HG03280 (cell line): ENCODE measurements at regions not wholly inside any gene's neighbourhood (a gene's known extent, or its start where the extent isn't known, plus 50 kb on each side); places are given as distances from the start of the nearest gene placed in this dataset.
"Not testable (repeated sequence)": the region's sequence is repeated elsewhere in the genome, so short reads cannot be mapped to it uniquely, and the experiment has no call there.

Experiments used
- ATAC-seq: cut with Tn5 transposase; IDR thresholded peaks from one replicate; pipeline ENCODE4 v1.9.1; 2021; ENCODE audit warnings: mild to moderate bottlenecking, moderate library complexity; ENCODE audit not compliant: unreplicated experiment

DNA sequence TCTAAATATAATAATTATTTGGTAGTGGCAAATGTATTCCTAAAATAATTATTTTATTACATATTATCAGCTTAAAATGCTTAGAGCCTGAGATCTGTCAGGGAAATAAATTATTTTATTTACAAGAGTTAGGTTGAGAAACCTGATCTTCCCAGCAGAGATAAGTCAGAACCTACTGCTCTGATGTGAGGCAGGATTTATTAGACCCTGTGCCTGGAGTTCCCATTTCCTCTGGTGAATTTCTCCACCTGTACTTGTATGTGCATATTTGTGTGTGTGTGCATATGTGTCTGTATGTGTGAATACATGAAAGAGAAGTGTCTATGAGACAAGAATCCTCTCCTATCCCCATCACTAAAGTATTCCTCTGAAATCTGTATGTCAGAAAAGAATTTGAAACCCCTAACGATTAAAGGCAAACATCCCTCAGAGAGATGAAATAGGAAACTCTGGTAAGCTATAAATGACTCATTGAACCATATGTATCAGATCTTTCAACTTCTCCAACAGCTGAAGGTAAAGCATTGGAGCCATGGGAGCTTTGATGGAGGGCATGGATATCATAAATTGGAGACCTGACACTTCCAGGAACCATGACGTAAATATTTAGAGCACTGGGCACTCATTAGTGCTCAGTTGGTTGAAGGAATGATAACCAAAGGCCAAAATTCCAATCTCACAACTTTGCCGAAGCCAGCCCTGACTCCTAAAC is 190.9 kb downstream of the XPNPEP1 start:
- ATAC-seq: no peak

DNA sequence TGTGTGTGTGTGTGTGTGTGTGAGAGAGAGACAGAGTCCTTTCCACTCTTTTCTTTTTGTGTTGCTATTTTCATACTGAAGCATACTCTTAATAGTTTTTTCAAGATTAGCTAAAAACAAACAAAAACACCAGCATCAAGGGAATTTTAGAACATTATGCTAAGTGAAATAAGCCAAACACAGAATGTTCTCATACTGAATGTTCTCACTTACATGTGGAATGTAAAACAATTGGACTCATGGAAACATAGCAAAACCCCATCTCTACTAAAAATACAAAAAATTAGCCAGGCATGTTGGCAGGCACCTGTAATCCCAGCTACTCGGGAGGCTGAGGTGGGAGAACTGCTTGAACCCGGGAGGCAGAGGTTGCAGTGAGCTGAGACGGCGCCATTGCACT is 193.4 kb downstream of the XPNPEP1 start:
- not testable (repeated sequence) for ATAC-seq

DNA sequence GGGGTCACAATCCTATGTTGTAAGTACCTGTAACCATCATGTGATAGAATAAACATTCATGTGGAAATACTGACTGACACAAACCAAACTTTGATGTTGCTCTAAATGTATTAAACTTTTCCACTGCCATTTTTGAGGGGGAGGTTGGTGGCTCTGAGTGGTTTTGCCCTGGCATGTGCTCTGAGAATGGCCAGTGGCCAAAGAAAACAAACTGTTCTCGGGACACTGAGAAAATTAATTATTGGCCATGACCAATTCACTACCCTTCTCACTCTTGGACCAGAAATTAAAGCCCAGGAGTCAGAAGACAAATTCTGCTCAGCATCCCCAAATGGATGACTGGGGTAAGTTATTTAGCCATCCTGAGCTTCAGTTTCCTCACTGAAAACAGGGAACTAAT is 195.9 kb downstream of the XPNPEP1 start:
- ATAC-seq: no peak

DNA sequence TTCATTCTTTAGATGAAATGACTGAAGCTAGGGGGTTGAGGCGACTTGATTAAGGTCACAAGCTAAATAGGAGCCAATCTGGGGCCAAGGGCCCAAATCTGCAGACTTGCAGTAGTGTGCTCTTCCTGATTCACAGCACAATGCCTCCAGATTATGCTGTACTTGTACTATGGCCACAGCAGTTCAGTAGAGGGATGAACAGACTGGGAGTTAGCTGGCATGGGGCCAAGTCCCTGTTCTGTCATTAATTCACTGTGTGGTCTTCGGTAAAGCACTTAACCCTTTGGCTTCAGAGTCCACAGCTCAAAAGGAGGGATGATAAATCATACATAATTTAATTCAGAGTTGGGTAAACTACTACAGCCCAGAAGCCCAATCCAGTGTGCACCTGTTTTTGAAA is 196.8 kb downstream of the XPNPEP1 start:
- ATAC-seq: no peak

DNA sequence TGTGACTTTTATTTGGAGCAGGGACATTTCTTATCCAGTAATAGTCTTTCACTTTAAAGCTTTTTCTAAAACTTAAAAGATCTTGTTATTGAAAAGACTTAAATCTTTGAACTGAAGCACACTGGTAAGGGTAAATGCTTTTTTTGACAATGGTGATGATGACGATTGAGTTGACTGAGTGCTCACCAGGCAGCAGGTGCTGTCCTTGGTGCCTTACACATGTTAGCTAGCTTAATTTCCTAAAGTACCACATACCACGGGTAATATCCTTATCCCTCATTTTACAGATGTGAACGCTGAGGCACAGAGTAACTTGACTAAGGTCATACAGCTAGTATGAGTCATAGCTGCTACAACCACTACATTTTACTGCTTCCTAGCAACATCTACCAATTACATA is 200.0 kb downstream of the XPNPEP1 start:
- no peak for ATAC-seq

DNA sequence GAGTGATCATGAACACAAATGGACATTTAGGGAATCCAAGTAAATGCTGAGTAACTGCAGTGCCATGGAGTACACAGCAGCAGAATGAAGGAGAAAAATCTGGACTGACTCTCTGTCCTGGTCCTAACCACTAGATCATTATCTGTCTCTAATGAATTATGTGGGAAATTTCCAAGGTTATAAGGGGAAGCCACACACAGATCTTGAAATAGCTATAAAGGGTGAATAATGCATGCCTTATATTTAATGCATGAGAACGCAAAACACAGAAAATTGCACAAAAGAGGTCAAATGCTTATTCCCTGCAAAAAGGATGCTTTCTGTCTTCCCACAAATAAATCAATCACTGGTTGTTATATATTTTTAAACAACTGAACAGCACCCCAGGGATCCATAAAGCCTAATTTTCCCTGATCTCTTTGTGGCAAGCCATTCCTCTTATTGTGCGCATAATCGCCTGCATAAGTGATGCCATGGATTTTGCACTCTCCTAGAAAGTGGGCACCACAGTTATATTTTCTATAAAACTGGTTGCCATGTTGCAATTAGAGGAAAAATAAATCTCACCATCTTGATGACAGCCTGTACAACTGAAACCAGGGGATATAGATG is 201.8 kb downstream of the XPNPEP1 start:
- ATAC-seq: no peak

DNA sequence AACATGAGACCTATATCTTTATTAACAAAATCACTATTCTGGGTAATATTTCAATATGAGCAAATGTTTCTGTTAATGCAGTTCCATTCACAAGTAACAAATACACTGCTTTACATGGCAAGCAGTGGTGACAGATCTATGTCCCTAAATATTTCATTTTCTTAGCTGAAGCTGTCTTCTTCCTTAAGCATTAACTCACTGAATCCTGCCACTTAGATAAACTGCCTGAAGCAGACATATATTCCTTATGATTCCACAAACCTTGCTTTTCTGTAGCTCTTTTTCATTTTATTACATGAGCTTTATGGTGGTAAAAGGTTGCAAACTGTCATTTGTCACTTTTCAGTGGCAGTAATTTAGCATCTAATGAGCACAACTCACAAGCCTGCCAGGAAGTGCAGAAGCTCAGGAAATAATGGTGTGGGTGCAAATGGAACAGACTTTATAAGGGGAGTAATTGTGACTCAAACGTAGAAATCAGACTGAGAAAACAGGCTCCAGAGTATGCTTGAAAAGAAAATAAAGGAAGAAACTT is 217.2 kb downstream of the XPNPEP1 start:
- ATAC-seq: no peak

DNA sequence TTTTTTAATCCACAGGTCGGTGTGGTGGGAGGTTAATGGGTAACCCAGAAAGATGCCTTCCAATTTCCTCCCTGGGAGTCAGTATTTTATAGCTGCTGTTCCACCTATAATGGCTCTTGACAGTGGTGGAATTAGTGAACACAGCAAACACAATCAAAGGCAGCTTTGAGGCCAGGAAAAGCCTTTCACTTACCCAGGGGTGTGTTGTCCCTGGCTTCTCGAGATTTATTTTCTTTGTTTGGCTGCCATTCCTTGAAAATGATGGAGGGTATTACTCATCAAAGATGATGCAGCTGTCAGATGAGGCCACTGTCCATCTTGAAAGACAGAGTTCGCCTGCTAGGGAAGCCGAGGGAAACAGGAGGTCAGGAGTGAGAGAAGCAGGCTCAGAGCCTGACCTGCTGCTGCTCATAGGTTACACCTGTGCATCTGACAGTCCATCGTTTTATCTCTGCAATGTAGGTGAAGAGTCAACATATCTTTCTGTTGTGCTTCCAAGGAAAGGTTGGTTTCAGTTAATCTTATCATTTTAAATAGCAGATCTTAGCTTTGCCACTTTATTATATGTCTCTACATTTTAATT is 221.6 kb downstream of the XPNPEP1 start:
- ATAC-seq: no peak

DNA sequence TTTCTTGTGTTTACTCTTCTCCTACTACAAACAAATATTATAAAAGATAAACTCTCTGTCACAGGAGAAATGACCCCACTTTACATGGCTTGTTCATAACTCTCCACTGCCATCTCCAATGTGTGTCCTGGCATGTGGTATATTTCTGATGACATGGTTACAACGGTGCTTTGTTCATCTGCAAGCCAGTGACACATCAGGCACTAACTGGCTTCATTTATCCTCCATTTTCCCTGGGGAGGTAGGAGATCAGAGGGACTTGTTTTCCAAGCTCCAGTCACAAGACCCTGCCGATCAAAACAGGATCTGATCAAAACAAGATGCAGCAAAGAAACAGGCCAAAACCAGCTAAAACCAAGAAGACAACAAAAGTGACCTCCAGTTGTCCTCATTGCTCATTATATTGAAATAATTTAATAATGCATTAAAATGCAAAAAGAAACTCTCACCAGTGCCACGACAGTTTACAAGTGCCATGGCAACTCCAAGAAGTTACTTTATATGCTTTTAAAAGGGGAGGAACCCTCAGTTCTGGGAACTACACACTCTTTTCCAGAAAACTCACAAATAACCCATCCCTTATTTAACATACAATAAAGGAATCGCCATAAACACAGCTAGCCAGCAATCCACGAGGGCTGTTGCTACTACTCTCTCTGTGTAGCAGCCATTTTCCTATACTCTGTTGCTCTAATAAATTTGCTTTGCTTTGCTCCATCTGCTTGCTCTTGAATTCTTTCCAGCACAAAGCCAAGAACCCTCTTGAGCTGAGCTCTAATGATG is 224.2 kb downstream of the XPNPEP1 start:
- no peak for ATAC-seq

DNA sequence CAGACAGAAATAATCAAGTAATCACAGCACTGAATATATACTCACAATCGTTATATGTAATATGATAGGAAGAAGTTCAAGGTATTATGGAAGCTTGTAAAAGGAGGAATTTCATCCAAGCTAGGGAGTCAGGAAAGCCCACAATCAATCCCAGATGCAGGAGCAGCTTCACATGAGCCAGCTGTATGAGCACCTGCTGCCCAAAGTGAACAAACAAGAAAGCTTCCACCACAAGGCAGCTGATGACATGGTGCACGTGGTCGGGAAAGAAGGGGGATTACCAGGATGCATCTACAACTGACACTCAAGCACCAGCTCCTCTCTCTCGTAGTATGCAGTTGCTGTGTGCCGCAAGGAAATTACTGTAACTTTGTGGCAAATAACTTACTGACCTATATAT is 225.2 kb downstream of the XPNPEP1 start:
- ATAC-seq: no peak

DNA sequence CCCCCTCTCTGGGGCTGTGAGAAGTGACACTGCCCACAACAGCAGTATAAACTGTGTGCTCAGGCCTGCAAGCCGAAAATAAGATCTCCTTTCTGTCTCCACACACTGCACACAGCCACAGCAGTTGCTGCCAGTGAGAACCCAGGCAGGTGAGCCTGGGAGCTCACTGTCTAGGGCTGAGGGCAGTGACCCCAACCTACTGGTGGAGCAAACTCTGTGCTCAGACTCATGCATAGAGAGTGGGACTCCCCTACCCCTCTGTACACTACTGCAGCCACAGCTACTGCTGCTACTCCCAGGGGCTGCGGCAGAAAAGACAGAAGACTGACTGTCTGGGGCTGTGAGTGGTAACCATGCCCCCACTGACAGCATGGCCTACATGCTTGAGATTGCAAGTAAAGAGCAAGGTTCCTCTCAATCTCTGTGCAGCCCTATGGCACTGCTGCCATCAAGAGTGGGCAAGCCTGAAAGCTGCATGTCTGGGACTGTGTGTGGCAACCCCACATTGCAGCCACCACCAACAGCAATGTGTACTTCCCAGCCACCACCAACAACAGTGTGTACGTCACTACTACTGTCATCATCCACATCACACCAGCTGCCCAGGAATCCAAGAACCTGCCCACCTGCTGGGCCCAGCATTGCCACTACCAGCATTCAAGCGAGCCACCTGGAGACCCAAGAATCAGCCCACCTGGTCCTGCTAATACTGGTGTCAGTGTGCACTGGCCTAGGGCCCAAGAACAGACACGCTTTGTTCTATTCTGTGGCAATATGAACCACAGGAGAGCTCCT is 226.1 kb downstream of the XPNPEP1 start:
- no peak for ATAC-seq

DNA sequence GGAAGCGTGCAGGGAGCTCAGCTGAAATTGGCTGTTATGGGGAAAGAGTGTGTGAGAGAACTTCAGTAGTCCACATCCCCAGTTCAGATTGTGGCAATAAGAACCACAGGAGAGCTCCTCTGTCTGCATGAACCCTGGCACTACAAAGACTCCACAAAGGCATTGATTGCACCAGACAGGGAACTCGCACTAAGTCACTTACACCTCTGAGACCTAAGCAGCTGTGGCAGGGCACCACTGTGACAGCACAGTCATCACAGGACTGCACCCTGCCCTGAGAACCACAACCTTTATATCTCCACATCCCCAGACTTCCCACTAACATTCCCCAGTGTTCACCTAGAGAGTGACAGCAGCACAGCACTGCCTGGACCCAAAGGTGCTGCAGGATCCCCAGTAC is 226.8 kb downstream of the XPNPEP1 start:
- ATAC-seq: no peak

DNA sequence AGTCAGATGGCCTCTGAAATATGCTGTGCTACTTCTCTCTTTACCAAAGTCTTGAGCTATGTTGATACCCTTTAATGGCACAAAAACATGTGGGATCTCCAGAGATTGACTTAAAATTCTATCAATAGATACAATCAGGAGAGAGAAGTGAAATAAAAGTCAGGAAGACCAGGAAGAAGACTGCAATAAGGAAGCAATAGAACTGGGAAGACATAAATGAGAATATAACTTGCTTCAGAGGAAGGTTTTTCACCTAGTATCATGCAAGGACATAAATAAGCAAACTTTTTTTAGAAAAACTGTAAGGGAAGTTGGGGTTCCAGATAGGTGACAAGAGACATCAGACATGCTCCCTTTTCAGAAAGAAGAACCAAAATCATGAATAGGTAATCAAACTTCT is 227.3 kb downstream of the XPNPEP1 start:
- ATAC-seq: no peak

DNA sequence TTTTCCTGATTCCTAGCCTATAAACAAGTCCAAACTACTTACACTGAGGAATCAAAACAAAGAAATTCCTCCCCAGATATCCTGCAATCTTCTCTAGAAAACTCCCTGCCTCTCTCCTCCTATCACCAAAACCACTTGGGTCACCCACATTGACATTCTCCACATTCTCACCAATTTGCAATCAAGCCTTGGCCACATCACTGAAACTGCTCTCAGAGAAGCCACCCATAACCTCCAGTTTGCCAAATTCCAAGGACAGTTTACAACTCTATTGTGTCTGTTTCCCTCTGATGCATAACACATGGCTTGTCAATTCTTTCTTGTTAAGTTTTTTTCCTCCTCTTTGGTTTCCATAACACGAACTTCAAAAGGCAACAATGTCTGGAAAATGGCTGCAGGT is 233.5 kb downstream of the XPNPEP1 start:
- ATAC-seq: no peak

DNA sequence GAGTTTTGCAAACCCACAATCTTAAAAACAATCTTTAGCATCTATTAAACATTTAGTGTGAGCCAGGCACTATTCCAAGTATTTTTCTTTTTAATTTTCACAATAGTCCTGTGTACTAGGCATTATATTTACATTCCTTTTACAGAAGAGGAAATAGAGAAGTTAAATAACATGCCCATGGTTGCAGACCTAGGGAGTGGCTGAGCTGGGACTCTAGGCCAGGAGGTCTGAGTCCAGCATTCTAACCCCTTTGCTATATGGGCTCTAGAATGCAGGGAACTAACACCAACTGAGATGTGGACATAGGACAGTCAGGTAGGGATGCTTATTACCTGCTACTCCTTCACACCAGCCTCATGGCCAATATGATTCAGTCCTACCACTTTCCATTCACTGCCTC is 243.8 kb downstream of the XPNPEP1 start:
- ATAC-seq: no peak

DNA sequence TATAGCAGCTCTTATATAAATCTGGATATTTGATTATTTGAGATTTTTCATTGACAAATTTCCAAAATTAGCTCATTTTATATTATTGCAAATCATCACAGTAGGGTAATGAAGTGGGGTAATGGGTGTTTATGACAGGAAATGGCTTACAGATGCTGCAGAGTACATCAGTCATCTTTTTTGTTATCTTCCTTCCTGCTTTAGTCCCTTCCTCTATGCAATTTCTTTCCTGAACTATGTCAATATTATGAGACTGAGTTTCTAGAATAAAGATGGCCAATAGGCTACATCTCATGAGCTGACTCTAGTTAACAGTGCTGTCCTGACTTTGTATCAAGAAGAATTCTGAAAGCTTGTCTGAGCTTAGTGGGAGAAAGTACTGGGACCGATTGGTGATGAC is 244.5 kb downstream of the XPNPEP1 start:
- no peak for ATAC-seq

DNA sequence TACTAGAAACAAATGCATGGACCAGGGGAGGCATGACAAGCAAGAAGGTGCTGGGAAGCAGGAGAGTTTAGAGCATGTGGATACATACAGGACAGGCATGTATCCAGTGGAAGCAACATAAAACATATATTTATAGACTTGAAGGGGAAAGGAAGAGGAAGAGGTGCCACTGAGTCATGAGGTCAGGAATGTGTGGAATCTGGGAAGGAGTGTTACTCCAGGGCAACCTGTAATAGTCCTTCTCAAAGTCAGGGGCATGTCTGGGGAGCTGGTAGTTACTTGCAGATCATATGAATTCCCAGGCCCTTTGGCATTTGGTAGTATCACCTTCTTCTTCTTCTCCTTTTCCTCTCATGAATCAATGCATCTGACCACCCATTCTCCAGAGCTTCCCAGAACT is 246.6 kb downstream of the XPNPEP1 start:
- no peak for ATAC-seq

DNA sequence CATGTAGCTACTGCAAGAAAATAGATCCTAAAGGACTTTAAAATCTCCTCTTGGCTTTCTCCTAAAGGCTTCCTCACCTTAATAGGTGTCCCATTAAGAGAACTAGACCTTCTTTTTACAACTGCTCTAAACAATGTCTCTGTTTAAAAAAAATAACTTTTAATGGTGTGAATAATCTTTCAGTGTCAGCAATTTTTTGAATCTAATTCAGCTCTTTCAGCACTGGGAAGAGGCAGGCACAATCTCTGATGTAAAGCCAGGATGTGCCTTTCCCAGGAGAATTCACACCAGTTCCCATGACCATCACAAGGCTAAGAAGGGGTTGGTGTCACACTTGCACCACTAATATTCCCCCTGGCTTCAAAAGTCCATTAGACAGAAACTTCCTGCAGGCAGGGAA is 254.6 kb downstream of the XPNPEP1 start:
- no peak for ATAC-seq

DNA sequence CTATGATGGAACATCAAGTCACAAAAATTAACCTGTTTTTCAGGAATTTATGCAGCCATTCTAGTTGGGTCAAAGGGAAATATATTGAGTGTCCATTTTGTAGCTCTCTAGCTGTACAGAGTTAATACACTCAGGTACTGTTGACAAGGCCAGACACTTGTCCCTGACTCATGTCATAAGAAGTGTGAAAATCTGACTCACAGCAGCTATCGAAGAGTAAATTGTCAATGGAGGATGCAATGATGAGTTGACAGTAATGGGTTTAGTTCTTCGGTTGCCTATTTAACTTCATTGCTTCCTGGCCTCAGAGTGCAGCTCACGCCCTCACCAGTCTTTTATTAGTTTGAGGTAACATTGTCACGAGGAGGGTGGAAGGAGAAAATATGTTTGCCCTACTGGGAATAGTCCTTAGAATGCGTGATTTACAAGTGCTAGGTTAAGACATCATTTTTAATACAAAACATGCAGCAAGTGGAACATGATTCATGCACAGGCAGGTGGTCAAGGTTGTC is 255.1 kb downstream of the XPNPEP1 start:
- no peak for ATAC-seq

DNA sequence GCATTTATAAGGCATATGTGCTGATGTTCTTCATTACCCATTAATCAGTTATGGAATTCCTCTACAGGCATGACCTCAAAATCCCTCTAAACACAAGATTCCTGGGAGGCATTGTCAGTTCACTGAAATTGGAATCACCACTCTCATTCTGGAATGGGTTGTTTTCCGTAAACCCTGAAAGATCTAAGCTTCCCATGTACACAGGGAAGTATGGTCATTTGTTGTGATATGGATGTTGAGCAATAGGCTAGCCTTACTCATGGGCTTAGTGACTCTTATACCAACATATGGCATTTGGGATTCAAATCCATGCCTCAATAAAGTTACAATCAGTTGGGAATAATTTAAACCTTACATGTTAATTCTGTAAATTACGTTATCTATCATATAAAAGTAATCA is 258.0 kb downstream of the XPNPEP1 start:
- ATAC-seq: no peak

DNA sequence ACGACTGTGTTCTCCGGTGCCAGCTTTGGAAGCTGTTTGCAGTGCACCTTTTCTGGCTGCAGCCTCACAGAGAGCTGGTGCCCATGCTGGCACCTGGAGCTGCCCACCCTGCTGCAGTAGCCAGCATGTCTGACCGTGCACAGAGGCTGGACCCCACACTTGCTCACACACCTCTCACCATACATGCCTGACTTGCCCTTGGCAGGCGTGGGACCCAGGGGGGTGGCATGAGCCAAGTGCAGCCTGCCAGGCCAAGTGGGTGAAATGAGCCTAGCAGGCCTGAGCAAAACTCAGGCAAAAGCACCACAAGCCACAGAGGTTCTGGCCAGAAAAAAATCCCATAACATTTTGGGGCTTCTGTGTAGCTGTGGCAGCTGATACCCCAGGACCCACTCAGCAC is 258.8 kb downstream of the XPNPEP1 start:
- no peak for ATAC-seq
